NCI-H187 treated with DMSO at 0.1 percent for 48 hours (cell line): ENCODE measurements at regions not wholly inside any gene's neighbourhood (a gene's known extent, or its start where the extent isn't known, plus 50 kb on each side); places are given as distances from the start of the nearest gene placed in this dataset.

Experiments
- DNase-seq: peaks from one replicate; lab custom pipeline; 2025; lab: John Stamatoyannopoulos, UW

- DNase-seq: no peak
These were observed 770.5 kb downstream of the MED13L start for GRCh38 chr12:115506822-115507559.

GRCh38 chr12:115504306-115505290, 772.9 kb downstream of the MED13L start:
- no peak for DNase-seq

DNA sequence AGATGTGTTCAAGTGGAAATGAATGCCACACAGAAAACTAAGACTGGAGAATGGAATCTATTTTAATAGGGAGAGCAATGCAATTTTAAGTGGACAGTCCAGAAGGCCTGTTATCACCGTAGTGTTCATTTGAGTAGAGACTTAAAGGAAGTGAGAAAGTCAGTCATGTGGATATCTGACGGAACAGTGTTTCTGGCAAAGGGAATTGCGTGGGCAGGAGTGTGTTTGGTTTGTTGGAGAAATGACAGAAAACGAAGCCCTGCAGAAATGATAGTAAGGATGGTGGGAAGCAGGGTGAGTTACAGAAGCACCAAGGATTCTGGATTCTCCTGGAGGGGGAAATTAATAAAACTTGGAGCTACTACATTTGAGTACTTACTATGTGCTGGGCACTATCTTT, 776.6 kb downstream of the MED13L start:
- DNase-seq: no peak

DNA sequence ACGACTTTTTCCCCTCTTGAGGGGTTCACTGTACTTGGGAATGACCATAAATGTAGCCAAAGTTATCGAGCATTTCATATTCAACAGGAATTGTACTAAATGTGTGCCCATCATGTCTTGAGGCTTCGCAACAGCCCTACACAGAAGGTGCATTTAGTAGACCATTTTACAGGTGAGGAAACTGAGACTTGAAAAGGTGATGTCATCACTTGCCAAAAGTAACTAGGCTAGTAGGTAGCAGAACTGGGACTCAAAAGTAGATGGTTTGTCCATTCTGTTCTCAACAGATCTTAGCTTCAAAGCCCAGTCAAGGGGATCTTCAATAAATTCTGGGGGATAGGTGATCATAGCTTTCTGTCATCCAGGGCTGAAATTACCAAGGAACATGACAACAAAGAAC, 782.2 kb downstream of the MED13L start:
- DNase-seq: no peak

DNA sequence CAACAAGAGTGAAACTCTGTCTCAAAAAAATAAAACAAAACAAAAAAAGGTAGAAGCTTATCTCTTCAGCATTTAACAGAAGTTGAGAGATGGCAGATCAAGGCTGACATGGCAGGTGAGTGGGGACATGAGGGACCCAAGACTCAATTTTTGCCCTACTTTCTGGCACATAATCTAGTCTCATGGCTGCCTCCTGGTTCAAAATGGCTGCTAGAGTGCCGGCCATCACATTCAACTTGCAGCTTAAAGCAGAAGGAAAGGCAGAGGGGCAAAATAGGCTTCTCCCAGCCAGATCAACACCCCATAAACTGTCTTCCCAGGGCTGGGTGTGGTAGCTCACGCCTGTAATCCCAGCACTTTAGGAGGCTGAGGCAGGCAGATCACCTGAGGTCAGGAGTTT, 784.9 kb downstream of the MED13L start:
- DNase-seq: no peak

DNA sequence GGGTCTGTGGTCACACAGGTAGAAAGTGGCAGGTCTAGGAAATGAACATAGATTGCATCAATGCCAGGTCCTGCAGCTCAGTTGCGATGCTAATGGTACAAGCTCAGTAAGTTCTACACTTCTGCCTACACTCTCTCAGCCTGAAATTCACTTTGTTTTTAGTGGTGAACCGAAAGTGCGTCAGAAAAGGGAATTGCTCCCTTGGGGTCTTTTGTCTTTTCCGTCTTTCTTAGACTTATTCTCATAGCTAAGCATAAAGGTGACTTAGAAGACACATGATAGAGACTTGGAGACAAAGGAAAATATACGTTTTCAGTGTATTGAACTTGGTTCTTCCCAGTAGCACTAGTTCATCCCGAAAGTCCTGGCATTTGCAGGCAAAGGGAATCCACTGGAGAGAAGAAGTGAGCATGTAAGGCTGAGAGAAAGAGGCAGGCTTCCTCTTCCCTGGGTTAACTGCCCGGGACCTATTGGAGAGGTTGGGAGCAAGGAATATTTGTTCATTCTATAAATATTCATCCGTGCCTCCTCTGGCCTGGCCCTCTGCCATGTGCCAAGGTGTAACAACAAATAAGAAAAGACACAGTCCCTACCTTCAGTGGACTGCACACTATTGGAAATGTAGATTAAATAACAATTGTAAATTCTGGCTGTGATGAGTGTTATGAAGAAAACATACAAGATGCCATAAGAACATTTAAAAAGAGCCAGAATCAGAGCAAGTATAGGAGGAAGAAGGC, 785.8 kb downstream of the MED13L start:
- no peak for DNase-seq

DNA sequence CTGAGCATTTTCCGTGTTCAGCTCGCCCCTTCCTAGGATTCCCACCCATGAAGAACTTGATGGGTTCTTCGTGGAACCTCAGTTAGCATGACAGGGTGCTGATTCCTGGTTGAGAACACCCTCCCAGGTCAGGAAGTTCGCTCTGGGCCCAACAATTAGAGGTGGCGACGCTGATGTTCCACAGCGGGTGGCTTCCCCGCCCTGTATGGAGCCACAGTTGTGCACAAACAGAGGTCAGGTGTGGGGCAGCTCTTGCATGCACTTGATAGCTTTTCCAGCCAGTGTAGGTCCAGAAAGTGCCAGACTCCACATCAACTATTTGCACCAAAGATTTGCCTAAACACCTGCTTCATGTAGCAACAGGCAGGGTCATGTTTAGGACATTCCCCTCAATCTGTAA, 788.2 kb downstream of the MED13L start:
- no peak for DNase-seq

- no peak for DNase-seq
These were observed 791.5 kb downstream of the MED13L start for GRCh38 chr12:115485967-115486366.

DNA sequence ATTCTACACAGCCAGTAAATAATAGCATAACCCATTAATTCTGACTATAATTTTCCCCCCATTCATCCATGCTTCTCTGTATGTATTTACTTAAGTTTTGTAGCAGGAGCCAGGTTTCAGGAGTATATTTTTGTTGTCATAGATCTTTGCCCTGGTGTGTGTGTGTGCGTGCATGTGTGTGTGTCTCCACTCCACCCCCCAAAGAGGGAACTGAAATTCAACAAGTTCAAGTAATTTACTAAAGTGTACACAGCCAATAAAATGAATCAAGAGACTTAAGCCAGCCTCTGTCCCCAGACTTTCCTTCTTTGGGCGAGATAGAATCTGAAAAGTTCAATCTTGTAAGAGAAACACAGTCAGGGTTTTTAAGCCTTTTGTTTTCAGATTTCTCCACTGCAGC, 792.0 kb downstream of the MED13L start:
- no peak for DNase-seq

DNA sequence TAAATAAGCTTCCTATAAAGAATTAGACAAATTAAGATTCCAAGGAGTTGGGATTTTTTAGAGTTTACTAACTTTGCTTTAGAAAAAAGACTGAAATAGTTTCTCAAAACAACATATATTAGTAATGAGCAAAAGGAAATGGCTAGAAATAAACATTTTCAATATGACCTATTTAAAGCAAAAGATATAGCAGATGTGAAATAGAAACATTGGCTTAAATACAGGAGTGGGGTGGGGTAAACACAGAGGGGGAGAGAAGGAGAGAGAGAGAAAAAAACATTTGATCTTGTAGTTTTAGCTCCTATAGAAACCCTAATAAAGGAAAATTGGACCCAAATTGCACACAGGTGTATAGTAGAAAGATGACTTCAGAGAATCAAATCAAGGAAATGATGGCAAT, 794.5 kb downstream of the MED13L start:
- no peak for DNase-seq

DNA sequence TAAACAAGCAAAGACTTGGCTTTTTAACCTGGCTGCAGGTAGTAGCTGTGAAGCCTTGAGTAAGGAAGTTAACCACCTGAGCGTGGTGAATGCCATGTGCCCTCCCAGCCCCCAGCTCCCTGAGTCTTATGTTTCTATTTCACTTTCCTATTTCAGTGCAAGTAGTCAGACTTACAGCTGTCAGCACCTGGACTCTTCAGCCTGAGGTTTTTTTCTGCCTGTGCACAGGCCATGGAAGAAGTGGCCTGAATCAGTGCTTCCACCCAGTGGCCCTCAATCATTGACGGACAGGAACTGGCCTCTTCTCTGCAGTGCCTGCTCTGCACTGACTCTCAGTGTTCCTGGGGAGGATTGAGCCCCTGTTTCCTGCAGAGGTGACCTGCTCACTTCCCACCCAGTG, 796.4 kb downstream of the MED13L start:
- DNase-seq: no peak

GRCh38 chr12:115478505-115478904, 794.5 kb upstream of the TBX3 start:
- DNase-seq: no peak

GRCh38 chr12:115474539-115475353, 790.8 kb upstream of the TBX3 start:
- no peak for DNase-seq

DNA sequence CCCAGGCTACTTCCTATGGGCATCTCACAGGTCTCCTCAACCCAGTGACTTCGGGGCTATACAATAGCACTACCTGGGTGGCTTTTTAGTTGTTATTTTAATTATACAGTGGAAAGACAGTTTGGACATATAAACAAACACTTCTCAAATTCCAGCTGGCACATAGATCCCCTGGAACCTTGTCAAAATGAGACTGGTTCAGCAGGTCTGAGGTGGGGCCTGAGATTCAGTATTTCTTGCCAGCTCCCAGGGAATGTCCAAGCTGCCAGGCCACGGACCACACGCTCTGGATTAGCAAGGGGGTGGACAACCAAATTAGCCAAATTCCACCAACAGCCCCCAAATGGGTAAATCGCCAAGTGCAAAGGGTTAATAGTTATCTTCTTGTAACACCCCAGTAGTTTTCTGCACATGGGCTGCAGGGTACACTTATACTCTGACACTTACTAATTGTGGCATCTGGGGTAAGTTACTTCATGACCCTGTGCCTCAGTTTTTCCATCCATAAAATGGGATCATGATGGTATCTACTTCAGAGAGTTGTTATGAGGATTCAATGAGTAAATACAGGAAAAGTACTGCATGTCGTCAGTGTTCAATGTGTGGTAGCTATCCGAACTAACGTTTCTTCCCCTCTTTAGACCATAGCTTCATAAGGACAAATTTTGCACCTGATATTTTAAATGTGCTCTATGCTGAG, 789.4 kb upstream of the TBX3 start:
- DNase-seq: no peak

GRCh38 chr12:115472852-115473251, 788.9 kb upstream of the TBX3 start:
- DNase-seq: no peak

GRCh38 chr12:115470977-115471376, 787.0 kb upstream of the TBX3 start:
- no peak for DNase-seq

DNA sequence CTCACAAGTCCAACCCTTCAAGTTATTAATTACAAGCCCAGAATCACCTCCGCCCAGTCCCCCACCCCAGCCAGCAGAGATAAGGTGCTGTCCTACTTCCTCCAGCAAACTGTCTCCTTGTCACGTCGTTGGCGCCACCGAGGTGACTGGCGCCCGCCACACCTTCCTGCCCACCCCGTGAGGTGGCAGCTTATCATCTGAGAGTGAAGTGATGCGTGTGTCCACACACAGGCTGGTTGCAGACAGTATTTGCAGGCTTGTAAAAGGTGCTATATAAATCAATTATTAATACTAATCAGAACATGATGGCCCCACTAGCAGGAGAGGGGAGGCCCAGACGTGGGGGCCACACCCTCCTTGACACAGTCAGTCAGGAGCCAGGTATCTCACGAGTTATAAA, 786.6 kb upstream of the TBX3 start:
- no peak for DNase-seq

DNA sequence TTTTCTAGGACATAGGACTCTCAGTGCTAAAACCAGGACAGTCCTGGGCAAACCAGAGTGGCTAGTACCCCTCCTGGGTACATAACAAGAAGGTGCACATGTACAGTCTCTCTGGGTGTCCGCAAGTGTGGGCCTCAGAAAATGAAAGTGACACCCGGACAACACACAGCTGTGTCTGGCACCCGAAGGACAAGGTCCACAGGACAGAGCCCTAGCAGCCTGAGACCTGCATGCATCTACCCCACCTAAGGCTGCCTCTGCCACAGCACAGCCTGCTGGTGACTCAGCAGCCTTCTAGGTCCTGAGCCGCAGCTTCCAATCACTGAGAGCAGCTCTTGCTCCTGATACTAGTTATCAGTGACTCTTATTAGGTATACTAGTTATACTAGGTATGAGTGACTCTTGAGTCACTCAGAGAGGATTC, 784.1 kb upstream of the TBX3 start:
- no peak for DNase-seq

DNA sequence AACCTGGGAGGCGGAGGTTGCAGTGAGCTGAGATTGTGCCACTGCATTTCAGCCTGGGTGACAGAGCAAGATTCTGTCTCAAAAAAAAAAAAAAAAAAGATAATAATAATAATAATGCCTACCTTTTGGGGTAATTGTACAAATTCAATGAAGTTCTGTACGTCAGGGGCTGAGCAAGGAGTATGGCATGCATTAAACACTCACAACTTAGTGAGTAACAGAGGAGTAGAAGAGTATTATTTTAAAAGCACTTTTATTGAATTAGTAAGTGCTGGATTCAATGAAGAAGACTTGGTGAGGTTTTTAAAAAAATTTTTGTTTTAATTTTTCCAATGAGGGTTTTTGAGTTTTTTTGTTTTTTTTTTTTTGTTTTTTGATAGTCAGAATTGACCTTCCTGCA, 783.6 kb upstream of the TBX3 start:
- no peak for DNase-seq

DNA sequence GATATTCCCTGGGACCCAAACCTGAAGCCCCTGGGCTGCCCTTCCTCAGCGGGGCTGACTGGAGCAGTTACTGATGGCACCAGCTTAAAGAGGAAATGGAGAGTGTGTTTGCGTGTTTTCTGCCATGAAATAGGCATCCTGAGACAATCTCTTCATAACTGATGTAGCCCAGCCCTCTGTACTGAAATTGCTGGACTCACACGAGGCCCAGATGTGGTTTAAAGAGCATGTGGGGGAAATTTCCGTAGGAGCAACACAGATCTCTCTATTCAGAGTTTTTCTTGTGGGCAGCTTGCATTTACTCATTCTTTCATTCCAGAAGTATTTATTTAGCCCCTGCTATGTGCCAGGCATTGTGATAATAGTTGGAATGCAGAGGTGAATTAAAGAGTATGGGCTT, 782.1 kb upstream of the TBX3 start:
- no peak for DNase-seq

DNA sequence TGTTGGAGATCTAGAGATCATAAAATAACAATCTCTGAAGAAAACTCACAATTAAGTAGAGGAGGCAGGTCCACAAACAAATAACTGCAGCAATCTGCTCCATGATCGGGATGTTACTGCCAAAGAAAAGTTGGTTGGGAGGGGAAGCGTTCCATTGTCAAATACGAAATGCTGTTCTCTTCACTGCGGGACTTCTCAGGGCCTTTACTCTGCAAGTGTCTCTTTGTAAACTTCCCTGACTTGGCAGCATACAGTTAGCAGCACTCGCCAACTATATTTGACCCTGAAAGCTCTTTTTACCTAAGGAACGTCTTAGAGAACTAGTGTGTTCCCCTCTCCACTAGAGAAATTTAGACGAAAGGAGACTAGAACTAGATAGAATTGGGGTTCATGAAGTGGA, 780.7 kb upstream of the TBX3 start:
- no peak for DNase-seq
